ENCODE measurements at regions not wholly inside any gene's neighbourhood (a gene's known extent, or its start where the extent isn't known, plus 50 kb on each side); places are given as distances from the start of the nearest gene placed in this dataset.

DNA sequence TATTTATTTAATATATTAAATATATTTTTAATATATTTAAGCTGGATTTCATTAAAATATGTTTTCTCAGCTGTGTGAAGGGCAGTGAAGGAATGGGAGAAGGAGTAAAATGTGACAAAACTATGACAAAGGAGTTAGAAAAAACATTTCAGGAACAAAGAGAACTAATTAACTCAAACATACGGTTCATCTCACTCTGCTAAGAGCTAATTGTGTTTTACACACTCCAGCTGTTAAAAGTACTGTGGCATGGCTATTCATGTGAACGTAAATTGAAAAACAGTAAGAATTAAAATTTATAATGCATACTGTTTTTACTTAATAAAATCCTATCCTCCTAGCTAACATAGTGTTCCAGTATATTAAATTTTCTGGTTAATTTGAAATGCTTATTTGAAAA is 262.5 kb upstream of the GNAI1 start:
- DNase-seq (ENCODE audit: low read depth) = no peak

DNA sequence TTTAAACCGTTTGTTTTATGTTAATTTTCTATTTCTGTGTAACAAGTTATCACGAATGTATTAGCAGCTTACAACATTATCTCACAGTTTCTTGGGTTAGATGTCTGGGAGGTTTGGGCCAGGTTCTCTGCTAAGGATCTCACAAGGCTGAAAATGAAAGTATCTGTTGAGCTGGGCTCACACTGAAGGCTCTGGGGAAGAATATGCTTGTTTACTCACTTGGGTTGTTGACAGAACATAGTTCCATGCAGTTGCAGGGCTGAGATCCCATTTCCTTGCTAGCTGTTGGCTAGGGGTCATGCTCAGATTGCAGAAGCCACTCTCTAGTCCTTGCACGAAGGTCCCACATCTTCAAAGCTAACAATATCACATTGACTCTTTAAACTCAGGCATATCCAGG is 266.6 kb upstream of the GNAI1 start:
- no peak for DNase-seq (ENCODE audit: low read depth)

DNA sequence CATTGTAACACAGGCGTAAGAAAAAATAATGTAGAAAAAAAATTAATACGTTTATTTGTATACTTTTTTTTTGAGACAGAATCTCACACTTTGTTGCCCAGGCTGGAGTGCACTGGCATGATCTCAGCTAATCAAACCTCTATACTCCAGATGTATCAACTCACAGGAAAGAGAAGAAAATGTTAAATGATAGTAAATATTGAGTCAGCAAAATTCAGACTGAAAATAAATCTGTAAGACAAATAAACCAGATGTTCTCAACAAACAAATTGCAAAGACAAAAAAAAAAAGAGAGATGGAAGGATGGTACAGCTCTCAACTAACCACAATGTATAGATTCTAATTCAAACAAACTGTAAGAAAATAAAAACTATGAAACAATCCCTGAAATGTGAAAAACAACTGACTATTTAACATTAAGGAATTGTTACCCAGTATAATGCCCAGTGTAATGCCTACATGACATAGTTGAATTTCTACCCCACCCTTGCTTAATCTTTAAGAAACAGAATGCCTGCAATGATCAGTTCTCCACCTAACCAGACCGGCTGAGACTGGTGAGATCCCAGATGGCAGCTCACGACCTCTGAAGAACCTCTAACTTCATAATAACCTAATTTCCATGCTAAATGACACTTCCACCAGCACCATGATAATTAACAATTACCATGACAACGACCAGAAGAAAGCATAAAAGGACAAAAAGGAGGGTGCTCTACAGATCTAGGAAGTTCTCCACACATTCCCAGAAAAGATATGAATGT is 272.0 kb upstream of the GNAI1 start:
- no peak for DNase-seq (ENCODE audit: low read depth)

DNA sequence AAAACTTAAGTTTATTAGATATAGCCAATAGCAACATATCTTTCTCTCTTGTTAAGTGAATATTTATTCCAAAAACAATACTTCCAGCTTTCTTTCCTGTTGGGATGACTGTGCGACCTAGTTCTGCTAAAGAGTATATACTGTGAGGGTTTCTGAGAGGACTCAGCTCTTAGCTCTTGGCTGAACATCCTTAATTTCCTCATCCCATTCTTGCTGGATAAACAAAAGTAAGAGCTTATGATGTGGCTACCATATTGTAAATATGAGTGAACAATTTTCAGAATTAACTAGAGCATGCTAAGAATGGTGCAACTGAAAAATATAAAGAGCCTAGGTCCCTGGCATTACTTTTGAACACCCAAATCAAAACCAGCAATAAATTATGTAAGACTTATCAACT is 279.5 kb upstream of the GNAI1 start:
- no peak for DNase-seq (ENCODE audit: low read depth)

DNA sequence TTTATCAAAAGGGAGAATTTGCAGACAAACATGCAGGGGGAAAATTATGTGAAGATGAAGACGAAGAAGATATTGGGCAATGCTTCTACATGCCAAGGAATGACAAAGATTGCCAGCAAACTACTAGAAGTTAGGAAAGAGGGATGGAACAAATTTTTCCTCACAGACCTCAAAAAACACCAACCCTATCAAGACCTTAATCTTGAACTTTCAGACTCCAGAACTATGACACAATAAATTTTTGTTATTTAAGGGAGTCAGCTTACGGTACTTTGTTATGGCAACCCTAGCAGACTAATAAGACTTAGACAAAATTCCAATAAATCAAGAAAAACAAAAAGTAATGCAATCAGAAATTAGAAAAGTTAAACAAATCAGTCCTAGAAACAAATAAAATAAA is 280.0 kb upstream of the GNAI1 start:
- no peak for DNase-seq (ENCODE audit: low read depth)

DNA sequence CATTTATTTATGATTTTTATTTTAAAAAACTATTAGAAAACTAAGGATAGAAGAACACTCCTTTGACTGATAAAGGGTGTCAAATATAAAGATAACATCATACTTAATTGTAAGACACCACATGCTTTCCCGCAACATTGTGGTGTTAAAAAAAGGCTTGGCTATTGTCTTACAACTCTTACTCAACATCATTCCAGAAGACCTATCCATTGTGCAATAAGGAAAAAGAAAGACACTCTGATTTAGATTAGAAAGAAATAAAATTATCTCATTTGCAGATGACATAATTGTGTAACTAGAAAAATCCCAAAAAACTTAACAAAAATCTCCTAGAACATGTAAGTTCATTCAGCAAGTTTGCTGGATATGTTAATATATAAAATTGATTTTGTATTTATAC is 296.7 kb upstream of the GNAI1 start:
- no peak for DNase-seq (ENCODE audit: low read depth)

DNA sequence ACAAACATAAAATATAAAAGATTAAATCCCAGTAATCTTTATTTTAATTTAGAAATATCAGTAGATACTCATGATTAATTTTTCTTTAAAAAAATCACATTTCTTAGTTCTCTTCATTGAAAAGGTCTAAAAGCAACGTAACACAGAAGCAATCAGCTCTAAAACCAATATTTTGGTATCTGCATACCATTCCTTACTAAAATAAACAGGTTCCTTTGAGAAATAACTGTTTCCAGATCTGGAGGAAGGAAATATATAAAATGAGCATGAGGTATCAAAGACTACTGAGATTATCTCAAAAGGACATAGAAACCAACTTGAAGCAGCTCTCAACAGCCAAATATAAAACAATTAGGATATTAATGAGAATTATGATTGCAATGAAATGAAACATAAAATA is 301.0 kb upstream of the GNAI1 start:
- no peak for DNase-seq (ENCODE audit: low read depth)

DNA sequence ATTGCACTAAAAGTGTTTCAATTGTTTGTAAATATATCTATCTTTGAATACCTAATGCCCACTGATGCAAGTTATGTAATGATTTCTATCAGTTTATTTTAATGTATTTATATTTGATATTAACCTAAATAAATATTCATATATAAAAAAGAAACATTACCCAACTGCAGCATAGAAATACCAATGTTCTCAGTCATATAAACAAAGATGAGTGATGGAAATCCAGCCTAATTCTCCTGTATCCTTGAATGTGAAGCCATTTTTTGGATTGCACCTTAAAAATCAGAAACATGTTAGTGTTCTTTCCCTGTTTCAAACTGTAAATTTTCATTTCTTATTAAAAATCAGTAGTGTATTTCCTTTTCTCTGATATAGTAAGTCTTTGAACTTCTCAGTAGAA is 305.8 kb upstream of the GNAI1 start:
- DNase-seq (ENCODE audit: low read depth) = no peak

DNA sequence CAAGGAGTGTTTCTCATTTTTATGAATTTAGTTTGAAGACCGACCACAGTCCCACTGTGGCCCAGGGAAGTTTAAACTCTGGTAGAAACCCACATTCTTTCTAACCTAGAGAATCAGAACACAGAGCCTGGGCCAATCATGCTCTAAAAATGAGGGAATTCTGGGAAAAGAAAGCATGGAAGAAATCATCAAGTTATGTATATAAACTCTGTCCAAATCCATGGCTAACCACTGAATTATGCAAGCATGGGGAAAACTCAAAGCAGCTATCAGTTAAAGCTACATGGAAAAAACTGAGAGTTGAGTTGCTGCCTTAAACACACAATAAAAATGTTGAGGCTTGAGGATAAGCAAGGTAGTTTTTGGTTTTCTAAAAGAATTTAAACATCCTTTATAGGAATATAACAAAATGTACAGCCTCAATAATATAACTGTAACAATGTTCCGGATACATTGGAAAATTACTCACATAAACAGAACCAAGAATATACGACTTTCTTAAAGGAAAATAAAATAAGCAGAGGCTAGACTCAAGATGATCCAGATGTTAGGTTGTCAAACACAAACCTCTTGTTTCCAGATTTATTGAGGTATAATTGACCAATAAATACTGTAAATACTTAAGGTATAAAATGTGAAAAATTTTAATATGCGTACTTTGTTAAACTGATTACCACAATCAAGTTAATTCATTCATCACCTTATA is 311.2 kb upstream of the GNAI1 start:
- DNase-seq (ENCODE audit: low read depth) = no peak

DNA sequence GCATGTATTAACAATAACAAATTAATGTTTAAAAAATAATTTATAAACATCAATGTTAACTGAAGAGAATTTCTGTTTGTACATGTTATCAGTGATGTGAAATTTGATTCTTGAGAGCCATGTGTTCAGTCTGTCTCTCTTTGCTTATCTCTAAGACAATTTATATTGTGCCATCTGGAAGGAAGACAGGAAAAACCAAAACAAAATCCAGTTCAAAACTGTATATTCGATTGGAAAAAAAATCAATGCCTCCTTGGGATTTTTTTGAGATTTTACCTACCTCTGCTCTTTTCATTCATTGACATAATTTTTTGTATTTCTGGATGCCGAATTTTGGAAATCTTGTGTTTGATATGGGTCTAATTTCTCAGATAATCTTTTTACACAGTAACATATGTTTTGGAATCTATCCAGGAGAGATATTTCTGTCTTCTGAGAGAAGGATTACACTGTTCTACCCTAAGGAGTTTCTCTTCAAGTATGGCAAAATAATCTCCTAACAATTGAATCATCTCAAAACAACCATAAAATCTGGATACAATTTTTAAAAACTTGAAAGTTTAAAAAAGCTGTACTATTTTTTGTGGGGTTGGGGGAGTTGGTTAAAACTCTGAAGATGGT is 311.9 kb upstream of the GNAI1 start:
- no peak for DNase-seq (ENCODE audit: low read depth)

DNA sequence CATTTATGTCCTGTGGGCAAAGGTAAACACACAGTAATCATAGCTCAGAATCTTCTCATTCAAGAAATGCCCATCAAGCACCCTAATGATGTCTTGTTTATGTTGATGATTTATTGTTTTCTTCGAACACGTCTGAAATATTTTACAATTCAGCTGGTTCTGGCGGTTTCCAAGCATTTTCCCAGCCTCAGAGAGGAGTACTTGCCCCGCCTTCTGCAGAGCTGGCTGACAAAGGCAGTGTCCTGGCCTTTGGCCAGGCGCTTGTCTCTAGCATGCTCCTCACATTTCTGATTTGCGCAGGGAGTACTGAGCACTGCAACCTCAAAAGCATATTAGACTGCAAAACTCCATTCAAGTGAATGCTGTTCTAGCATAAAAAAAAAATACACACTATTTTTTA is 314.2 kb upstream of the GNAI1 start:
- DNase-seq (ENCODE audit: low read depth) = no peak

DNA sequence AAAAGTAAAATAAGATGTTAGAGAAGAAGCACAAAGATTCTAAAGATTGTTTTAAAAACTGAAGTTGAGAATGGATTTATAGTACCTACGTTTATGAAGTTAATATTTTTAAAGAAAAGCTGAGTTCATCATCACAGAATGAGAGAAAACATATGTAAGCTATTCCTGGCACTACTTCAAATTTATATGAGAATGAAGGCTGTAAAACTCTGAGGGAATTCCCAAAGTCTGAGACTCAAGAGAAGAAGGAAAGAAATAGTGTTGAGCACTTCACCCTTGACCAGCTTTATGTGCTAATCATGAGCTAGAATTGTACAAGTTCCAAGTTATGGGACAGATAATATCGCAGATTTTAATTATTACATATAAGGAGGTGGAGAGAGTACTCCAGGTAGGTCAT is 323.7 kb upstream of the GNAI1 start:
- no peak for DNase-seq (ENCODE audit: low read depth)

DNA sequence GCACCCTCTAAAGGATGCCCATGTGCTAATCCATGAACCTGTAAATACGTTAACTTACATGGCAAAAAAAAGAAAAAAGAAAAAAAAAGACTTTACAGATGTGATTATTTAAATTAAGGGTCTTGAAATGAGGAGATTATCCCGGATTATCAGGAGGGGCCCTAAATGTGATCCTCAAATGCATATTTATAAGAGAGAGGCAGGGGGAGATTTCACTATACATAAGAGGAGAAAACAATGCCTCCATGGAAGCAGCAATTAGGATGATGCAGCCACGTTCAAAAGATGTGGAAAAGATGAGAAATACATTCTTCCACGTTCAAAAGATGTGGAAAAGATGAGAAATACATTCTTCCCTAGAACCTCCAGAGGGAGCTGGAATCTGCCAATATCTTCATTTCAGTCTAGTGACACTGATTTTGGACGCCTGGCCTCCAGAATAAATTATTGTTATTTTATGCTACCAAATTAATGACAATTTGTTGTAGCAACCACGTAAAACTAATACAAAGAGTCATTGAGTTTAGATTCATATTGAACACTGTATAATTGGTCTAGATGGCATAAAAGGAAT is 328.4 kb upstream of the GNAI1 start:
- no peak for DNase-seq (ENCODE audit: low read depth)

DNA sequence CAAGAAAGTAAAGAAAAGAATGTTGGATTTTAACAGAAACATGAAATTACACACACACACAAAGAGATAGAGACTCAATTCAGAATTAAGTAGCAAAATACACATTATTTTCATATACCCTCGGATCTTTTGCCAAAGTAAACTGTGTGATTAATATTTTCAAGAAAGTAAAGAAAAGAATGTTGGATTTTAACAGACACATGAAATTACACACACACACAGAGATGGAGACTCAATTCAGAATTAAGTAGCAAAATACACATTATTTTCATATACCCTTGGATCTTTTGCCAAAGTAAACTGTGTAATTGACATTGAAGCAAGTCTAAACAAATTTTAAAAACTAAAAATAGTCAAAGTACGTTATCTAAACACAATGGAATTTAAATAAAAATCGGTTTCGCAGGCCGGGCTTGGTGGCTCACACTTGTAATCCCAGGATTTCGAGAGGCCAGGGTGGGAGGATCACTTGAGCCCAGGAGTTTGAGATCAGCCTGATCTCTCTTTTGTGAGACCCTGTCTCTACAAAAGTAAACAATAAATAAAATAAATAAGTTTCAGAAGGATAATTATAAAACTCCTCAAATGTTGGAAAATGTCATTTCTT is 337.3 kb upstream of the MAGI2 start:
- DNase-seq (ENCODE audit: low read depth) = no peak

DNA sequence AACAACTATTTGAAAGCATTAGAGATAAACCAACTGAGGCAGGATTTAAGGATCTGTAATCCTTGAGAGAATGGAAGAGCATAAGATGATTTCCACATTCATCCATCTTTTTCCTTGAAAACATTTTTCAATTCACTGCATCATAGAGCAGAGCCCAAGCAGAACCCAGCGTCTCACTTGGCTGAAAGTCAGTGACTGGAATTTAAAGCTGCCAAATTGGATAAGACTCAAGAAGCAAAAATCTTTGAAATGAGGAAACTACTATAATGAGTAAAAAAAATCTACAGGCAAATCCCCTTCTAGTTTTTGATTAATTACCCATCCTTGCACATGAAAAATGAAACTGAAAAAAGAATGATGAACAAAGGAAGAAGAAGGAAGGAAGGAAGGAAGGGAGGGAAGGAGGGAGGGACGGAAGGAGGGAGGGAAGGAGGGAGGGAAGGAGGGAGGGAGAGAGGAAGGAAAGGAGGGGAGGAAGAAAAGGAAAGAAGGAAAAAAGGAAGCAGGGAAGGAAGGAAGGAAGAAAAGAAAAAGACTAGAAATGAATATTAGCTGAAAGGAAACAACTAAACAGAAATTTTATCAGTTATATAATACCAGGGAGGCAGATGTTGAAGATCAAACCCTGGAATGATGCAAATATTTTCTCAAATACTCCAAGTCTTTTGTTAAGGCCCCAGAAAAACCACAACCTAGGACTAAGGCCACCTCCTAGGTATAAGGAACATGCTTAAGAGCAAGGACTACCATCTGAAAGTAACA is 336.3 kb upstream of the MAGI2 start:
- DNase-seq (ENCODE audit: low read depth) = no peak

DNA sequence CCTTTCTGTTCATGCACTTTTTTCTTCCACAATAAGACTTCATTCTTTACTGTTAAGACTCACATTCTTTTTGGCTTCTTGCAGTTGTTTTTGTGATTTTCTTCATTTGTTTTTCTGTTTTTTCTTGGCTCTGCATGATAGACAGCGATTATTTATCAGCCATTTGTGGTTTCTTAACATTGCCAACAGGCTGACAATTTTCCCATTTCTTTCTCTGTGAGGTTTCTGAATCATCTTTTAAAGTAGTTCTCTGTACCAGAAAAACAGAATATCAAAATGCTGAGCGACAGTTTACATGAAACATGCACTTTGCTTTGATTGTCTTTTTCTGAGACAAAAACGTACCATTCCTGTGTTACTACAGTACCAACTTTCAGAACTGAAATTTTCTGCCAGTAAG is 334.2 kb upstream of the MAGI2 start:
- no peak for DNase-seq (ENCODE audit: low read depth)

DNA sequence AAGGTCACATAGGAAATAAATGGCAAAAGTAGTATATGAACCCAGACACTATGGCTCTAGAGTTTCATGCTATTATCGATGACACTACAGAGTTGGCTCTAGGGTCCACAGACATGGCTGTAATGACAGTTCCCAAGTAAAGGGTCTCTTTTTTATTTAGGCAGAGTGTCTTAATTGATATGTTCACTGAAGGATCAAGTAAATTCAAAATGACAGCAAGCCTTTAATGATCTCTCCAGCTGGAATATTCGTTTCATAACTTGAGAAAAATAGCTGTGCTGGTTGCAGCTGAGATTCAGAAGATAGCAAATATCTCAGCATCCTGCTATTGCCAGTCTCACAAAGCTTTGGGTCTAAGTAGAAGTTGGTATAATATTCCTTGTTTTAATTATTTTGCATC is 333.6 kb upstream of the MAGI2 start:
- DNase-seq (ENCODE audit: low read depth) = no peak

DNA sequence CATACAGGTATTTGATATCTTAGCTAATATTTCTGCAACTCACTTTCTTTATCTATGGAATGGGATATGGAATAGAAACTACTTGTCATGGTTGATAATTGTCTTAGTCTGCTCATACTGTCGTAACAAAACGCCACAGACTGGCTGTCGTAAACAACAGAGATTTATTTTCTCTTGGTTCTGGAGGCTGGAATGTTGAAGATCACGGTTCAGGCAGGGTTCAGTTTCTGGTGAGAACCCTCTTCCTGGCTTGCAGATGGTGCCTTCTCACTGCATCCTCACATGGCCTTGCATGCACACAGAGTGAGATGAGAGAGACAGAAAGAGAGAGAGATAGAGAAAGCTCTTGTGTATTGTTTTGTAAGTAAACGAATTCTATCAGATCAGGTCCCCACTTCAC is 332.7 kb upstream of the MAGI2 start:
- DNase-seq (ENCODE audit: low read depth) = no peak

DNA sequence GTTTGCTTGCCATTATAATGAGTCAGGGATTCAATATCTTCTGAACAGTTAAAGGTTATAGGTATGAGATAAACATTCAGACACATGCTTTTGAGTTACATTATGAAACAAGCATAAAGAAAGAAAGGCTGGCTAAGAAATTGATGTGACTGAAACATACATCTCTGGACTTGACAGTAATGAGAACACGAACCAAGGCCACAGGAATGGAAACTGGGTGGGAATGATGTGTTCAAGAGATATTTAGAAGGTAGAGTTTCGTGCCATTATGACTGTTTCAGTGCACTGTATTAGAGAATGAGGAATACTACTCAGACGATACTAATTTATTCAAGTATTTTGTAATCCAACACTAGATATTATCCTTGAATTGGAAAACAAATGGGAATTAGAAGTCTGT is 332.1 kb upstream of the MAGI2 start:
- DNase-seq (ENCODE audit: low read depth) = no peak

DNA sequence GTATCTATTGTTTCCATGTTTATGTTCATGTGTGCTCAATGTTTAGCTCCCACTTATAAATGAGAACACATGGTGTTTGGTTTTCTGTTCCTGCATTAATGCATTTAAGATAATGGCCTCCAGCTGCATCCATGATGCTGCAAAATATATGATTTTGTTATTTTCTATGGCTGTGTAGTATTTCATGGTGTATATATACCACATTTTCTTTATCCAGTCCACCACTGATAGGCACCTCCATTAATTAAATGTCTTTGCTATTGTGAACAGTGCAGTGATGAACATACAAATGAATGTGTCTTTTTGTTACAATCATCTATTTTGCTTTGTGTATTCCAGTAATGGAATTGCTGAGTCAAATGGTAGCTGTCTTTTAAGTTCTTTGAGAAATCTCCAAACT is 329.4 kb upstream of the MAGI2 start:
- DNase-seq (ENCODE audit: low read depth) = no peak

DNA sequence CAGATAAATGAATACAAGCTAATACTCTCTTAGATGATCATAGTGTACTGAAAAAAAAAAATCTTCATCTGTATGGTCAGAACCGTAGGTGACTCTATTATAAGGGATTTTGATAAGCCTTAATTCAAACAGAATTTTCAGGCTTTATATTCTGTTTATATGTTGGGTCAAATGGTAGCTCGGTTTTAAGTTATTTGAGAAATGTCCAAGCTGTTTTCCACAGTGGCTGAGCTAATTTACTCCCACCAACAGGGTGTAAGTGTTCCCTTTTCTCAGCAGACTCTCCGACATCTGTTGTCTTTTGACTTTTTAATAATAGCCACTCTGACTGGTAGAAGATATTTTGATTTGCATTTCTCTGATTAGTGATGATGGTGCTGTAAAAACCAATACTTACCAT is 328.8 kb upstream of the MAGI2 start:
- no peak for DNase-seq (ENCODE audit: low read depth)

DNA sequence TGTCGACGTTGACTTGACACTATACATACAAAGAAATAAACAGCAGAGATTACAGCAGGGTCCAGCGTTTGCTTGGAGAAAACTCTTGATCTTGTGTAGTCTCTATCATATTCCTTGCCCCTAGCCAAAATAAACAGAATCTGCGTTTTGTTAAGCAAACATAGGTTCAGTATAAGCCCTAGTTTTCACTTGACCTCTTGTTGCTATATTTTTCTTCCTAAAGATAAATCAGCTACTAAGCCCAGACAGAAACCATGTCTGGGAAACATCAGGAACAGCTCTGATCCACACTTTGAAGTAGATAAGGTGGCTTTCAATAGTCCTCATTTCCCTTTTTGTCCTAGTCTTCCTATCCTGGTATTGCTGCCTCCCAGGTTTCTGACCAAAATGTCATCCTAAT is 328.2 kb upstream of the MAGI2 start:
- no peak for DNase-seq (ENCODE audit: low read depth)

All from RPMI7951 (cell line).